Caco-2 (cell line): ENCODE measurements at regions not wholly inside any gene's neighbourhood (a gene's known extent, or its start where the extent isn't known, plus 50 kb on each side); places are given as distances from the start of the nearest gene placed in this dataset.

Experiments
- BruUV-seq: library from RNA; stranded (reverse); fragments of 400-500 nt; replicated peaks from 2 replicates; lab custom pipeline; 2021; lab: Mats Ljungman, UMichigan
- CTCF ChIA-PET: fragments of 300-600 bp; sonication (Branson Sonifier 250); formaldehyde crosslinking; loops from one replicate; lab custom pipeline; 2022; ENCODE audit warnings: antibody characterized with exemption; lab: Charles Lee
- POLR2A ChIA-PET: fragments of 300-600 bp; sonication (Branson Sonifier 250); formaldehyde crosslinking; loops from one replicate; lab custom pipeline; 2022; ENCODE audit warnings: antibody characterized with exemption; lab: Charles Lee
- DNase-seq, 2 experiments: peaks; one replicate each; pipeline versions ENCODE4 v3.0.0 to v3.0.0-alpha.2; 2020 to 2022
- H3K27me3 ChIP-seq: replicated peaks from 2 replicates; pipeline ENCODE4 v1.6.0; 2011; ENCODE audit warnings: low read length; ENCODE audit not compliant: control insufficient read depth, insufficient read depth
- H3K36me3 ChIP-seq: 2 replicates; pipeline ENCODE4 v1.5.1; 2011; ENCODE audit warnings: low read length; ENCODE audit not compliant: control insufficient read depth, insufficient read depth
- H3K4me1 ChIP-seq: fragments of 250-450 bp; sonication (Bioruptor Pico); 2 replicates; pipeline ENCODE4 v1.5.1; 2020; ENCODE audit warnings: mild to moderate bottlenecking
- H3K4me3 ChIP-seq: 2 replicates; pipeline ENCODE4 v1.5.1; 2011; ENCODE audit warnings: low read depth, mild to moderate bottlenecking, control low read depth, low read length
- H3K9me3 ChIP-seq: fragments of 250-450 bp; sonication (Bioruptor Pico); 2 replicates; pipeline ENCODE4 v1.5.1; 2020; ENCODE audit warnings: mild to moderate bottlenecking, moderate library complexity
- H3K27ac Mint-ChIP-seq: one replicate; pipeline ENCODE4 v1.8.0; 2022; ENCODE audit warnings: mixed read lengths; ENCODE audit not compliant: unreplicated experiment
- H3K27me3 Mint-ChIP-seq: one replicate; pipeline ENCODE4 v1.8.0; 2022; ENCODE audit warnings: mixed read lengths; ENCODE audit not compliant: insufficient read depth, unreplicated experiment
- H3K36me3 Mint-ChIP-seq: one replicate; pipeline ENCODE4 v1.8.0; 2022; ENCODE audit warnings: mild to moderate bottlenecking, mixed read lengths; ENCODE audit not compliant: insufficient read depth, unreplicated experiment
- H3K4me1 Mint-ChIP-seq: one replicate; pipeline ENCODE4 v1.8.0; 2022; ENCODE audit warnings: low read depth, mixed read lengths; ENCODE audit not compliant: unreplicated experiment
- H3K4me3 Mint-ChIP-seq: one replicate; pipeline ENCODE4 v1.8.0; 2022; ENCODE audit warnings: mild to moderate bottlenecking, moderate library complexity, mixed read lengths; ENCODE audit not compliant: unreplicated experiment
- H3K9me3 Mint-ChIP-seq: one replicate; pipeline ENCODE4 v1.8.0; 2022; ENCODE audit warnings: mixed read lengths; ENCODE audit not compliant: unreplicated experiment
- intact Hi-C: fragments of 100-400 bp; cut with micrococcal nuclease; formaldehyde crosslinking; loops from one replicate; pipeline ENCODE4 v1.10.0; 2022; ENCODE audit not compliant: unreplicated experiment
- TF ChIP-seq, protein P1 (sequence below), 2 experiments: fragments of 200-600 bp in 1 of 2; IDR thresholded peaks; 1 replicate in 1 of 2; 2 replicates in 1 of 2; pipeline versions ENCODE4 v1.5.1 to v1.8.0; 2011 to 2022; ENCODE audit warnings: antibody characterized with exemption in 1 of 2, control low read depth in 1 of 2, inconsistent platforms in 1 of 2, low read depth in 1 of 2, low read length in 1 of 2, mild to moderate bottlenecking in 1 of 2, moderate library complexity in 1 of 2; ENCODE audit not compliant: insufficient read depth in 1 of 2, severe bottlenecking in 1 of 2, unreplicated experiment in 1 of 2

DNA sequence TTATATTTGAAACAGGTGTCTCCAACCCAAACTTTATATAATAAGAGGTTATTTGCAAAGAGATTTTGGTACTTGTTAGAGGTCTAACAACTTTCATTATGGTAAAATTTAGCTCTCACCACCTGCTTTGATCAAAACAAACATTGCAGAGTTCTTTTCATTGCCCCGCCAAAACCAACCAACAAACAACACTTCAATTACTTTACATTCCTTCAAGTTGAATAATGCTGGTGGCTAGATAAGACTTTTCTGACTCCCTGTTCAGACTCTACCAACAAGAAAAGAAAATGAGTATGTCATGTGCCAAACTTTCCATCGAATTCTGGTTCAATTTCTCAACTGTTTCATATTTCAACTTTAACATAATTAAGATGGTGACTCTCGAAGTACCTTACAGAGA is 311.1 kb downstream of the ADGRG6 start:
- Mint-ChIP-seq H3K4me1 (peaks cover 16% of the 10 kb centered on the region), H3K36me3 (no peaks in the 10 kb centered on the region), H3K27ac (no peak overlapping the region), H3K4me3 (no peak overlapping the region), H3K27me3 (peaks cover 4% of the 10 kb centered on the region), H3K9me3 (peaks cover 14% of the 10 kb centered on the region)
- DNase-seq, result no peak
- BruUV-seq, result no TSS peak
- TF ChIP-seq, protein P1, sequence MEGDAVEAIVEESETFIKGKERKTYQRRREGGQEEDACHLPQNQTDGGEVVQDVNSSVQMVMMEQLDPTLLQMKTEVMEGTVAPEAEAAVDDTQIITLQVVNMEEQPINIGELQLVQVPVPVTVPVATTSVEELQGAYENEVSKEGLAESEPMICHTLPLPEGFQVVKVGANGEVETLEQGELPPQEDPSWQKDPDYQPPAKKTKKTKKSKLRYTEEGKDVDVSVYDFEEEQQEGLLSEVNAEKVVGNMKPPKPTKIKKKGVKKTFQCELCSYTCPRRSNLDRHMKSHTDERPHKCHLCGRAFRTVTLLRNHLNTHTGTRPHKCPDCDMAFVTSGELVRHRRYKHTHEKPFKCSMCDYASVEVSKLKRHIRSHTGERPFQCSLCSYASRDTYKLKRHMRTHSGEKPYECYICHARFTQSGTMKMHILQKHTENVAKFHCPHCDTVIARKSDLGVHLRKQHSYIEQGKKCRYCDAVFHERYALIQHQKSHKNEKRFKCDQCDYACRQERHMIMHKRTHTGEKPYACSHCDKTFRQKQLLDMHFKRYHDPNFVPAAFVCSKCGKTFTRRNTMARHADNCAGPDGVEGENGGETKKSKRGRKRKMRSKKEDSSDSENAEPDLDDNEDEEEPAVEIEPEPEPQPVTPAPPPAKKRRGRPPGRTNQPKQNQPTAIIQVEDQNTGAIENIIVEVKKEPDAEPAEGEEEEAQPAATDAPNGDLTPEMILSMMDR (IDR thresholded peaks at IDR 0.05; ENCODE audit: insufficient read depth in 1 of 2, low read depth in 1 of 2, low read length in 1 of 2, severe bottlenecking in 1 of 2, unreplicated experiment in 1 of 2), result no peak
- H3K4me1 ChIP-seq, result no peaks in the 10 kb centered on the region; the same call in 1 of the 2 replicates
- no peaks in the 10 kb centered on the region for H3K36me3 ChIP-seq
- no peak overlapping the region for H3K4me3 ChIP-seq
- peaks cover 4% of the 10 kb centered on the region for H3K9me3 ChIP-seq
- intact Hi-C loops, result no loop called here
- H3K27me3 ChIP-seq, result no peaks in the 10 kb centered on the region
- ChIA-PET POLR2A (no interaction called here), CTCF (no interaction called here)

DNA sequence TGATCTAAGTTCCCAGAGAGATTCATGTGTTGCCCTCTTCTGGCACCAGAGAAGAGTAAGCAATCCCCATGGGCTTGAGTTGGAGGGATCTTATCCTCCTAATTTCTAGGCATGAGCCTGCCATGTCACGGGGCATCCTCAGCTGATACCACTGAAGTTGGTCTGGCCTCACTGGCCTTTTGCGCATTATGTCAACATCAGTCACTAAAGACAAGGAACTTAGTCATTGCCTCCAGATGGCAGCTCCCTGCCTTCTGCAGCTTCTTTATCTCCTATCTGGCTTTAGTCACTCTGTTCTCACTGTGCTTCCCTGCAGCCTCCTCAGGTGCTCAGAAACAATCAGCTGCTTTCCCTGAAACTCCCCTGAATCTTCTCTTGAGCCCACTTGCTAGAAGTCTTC is 312.2 kb downstream of the ADGRG6 start:
- TF ChIP-seq, protein P1 (IDR thresholded peaks at IDR 0.05; ENCODE audit: insufficient read depth in 1 of 2, low read depth in 1 of 2, low read length in 1 of 2, severe bottlenecking in 1 of 2, unreplicated experiment in 1 of 2), result no peak
- no peak overlapping the region for H3K4me3 ChIP-seq
- no peaks in the 10 kb centered on the region; the same call in 1 of the 2 replicates for H3K4me1 ChIP-seq
- Mint-ChIP-seq H3K27me3 (peaks cover 8% of the 10 kb centered on the region), H3K9me3 (peaks cover 14% of the 10 kb centered on the region), H3K36me3 (no peaks in the 10 kb centered on the region), H3K4me1 (peaks cover 16% of the 10 kb centered on the region), H3K4me3 (no peak overlapping the region), H3K27ac (no peak overlapping the region)
- intact Hi-C loops, result no loop called here
- H3K27me3 ChIP-seq, result no peaks in the 10 kb centered on the region
- peaks cover 4% of the 10 kb centered on the region for H3K9me3 ChIP-seq
- BruUV-seq, result no TSS peak
- POLR2A ChIA-PET, result no interaction called here
- H3K36me3 ChIP-seq, result no peaks in the 10 kb centered on the region
- no peak for DNase-seq
- CTCF ChIA-PET, result no interaction called here

DNA sequence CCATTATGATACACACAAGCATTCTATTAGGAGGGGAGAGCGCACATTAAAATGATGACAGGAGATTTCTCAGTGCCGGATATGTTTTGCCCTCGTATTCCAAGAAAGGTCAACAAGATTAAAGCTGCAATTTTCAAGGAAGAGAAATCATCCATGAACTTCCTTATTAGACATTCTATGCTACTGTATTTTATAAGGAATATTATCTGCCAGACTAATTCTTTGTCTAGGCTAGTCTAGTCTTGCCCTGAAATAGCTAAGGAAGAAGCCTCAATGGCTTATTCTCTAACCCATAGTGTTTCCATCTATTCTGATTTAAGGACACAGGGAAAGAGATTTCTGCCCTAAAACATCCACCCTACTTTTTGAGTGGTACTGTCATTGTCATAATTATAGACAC is 315.4 kb downstream of the ADGRG6 start:
- H3K4me3 ChIP-seq, result no peak overlapping the region
- CTCF ChIA-PET, result no interaction called here
- intact Hi-C loops, result no loop called here
- peaks cover 16% of the 10 kb centered on the region for H3K4me1 Mint-ChIP-seq
- H3K36me3 ChIP-seq, result no peaks in the 10 kb centered on the region
- BruUV-seq, result no TSS peak
- H3K4me3 Mint-ChIP-seq, result no peak overlapping the region
- H3K4me1 ChIP-seq, result no peaks in the 10 kb centered on the region; the same call in 1 of the 2 replicates
- POLR2A ChIA-PET, result no interaction called here
- no peaks in the 10 kb centered on the region for H3K9me3 ChIP-seq
- H3K27me3 Mint-ChIP-seq, result peaks cover 10% of the 10 kb centered on the region
- no peak for DNase-seq
- no peak overlapping the region for H3K27ac Mint-ChIP-seq
- TF ChIP-seq, protein P1 (IDR thresholded peaks at IDR 0.05; ENCODE audit: insufficient read depth in 1 of 2, low read depth in 1 of 2, low read length in 1 of 2, severe bottlenecking in 1 of 2, unreplicated experiment in 1 of 2), result no peak
- H3K27me3 ChIP-seq, result no peaks in the 10 kb centered on the region
- H3K36me3 Mint-ChIP-seq, result no peaks in the 10 kb centered on the region
- H3K9me3 Mint-ChIP-seq, result peaks cover 3% of the 10 kb centered on the region
